IMR-90 (cell line): ENCODE measurements at regions not wholly inside any gene's neighbourhood (a gene's known extent, or its start where the extent isn't known, plus 50 kb on each side); places are given as distances from the start of the nearest gene placed in this dataset.

Experiments used
- ATAC-seq: fragments of 200-7000 bp; cut with Tn5 transposase; 2 replicates; pipeline ENCODE4 v1.9.1; 2020; ENCODE audit warnings: low read depth, mild to moderate bottlenecking, moderate library complexity
- BruUV-seq: library from RNA; stranded (reverse); fragments of 400-500 nt; replicated peaks from 2 replicates; lab custom pipeline; 2021; lab: Mats Ljungman, UMichigan
- CTCF ChIA-PET: fragments of 300-600 bp; formaldehyde crosslinking; extraction: SDS; loops from one replicate; lab custom pipeline; 2021; ENCODE audit warnings: antibody characterized with exemption; lab: Yijun Ruan, JAX
- POLR2A ChIA-PET: fragments of 300-600 bp; sonication (Branson Sonifier 250); formaldehyde crosslinking; loops from one replicate; lab custom pipeline; 2022; ENCODE audit warnings: antibody characterized with exemption; ENCODE audit not compliant: unreplicated experiment; lab: Charles Lee
- DNase-seq: peaks from one replicate; pipeline ENCODE4 v3.0.0; 2013
- H2AFZ ChIP-seq: replicated peaks from 2 replicates; pipeline ENCODE3; 2013; ENCODE audit warnings: low read length, mild to moderate bottlenecking; ENCODE audit not compliant: poor library complexity
- H2AK5ac ChIP-seq: 2 replicates; pipeline ENCODE4 v1.6.1; 2013; ENCODE audit warnings: low read depth, low read length, inconsistent platforms
- H2AK9ac ChIP-seq: replicated peaks from 2 replicates; pipeline ENCODE3; 2013; ENCODE audit warnings: mild to moderate bottlenecking, low read depth, low read length, moderate library complexity; ENCODE audit not compliant: poor library complexity
- H2BK120ac ChIP-seq: 2 replicates; pipeline ENCODE4 v1.6.1; 2013; ENCODE audit warnings: low read depth, low read length, inconsistent platforms
- H2BK15ac ChIP-seq: 3 replicates; pipeline ENCODE4 v1.6.1; 2013; ENCODE audit warnings: low read depth, low read length, inconsistent platforms
- H2BK20ac ChIP-seq: 2 replicates; pipeline ENCODE4 v1.6.1; 2013; ENCODE audit warnings: low read depth, mild to moderate bottlenecking, inconsistent platforms, low read length, moderate library complexity
- H2BK5ac ChIP-seq: 2 replicates; pipeline ENCODE4 v1.6.1; 2013; ENCODE audit warnings: mild to moderate bottlenecking, low read depth, low read length, inconsistent platforms; ENCODE audit not compliant: poor library complexity, severe bottlenecking
- H3K14ac ChIP-seq: replicated peaks from 2 replicates; pipeline ENCODE4 v1.6.1; 2013; ENCODE audit warnings: low read depth, low read length, inconsistent platforms
- H3K18ac ChIP-seq: 2 replicates; pipeline ENCODE4 v1.6.1; 2013; ENCODE audit warnings: low read depth, low read length, control low read depth
- H3K23ac ChIP-seq: 2 replicates; pipeline ENCODE4 v1.6.1; 2013; ENCODE audit warnings: low read depth, low read length, inconsistent platforms
- H3K27ac ChIP-seq: 2 replicates; pipeline ENCODE4 v1.5.1; 2013; ENCODE audit warnings: mild to moderate bottlenecking, control low read depth, low read length; ENCODE audit not compliant: insufficient read depth
- H3K27me3 ChIP-seq: 2 replicates; pipeline ENCODE4 v1.6.1; 2013; ENCODE audit warnings: low read length; ENCODE audit not compliant: control insufficient read depth, insufficient read depth
- H3K36me3 ChIP-seq: 2 replicates; pipeline ENCODE4 v1.6.1; 2013; ENCODE audit warnings: low read length, mixed read lengths; ENCODE audit not compliant: control insufficient read depth, insufficient read depth
- H3K4ac ChIP-seq: 2 replicates; pipeline ENCODE4 v1.6.1; 2013; ENCODE audit warnings: low read depth, low read length, inconsistent platforms
- H3K4me1 ChIP-seq: 2 replicates; pipeline ENCODE4 v1.6.1; 2013; ENCODE audit warnings: low read length, mixed read lengths; ENCODE audit not compliant: control insufficient read depth, insufficient read depth
- H3K4me2 ChIP-seq: 2 replicates; pipeline ENCODE4 v1.6.1; 2013; ENCODE audit warnings: low read depth, mild to moderate bottlenecking, control low read depth, low read length, moderate library complexity
- H3K4me3 ChIP-seq: 2 replicates; pipeline ENCODE4 v1.5.1; 2013; ENCODE audit warnings: low read depth, mild to moderate bottlenecking, control low read depth, low read length, moderate library complexity; ENCODE audit not compliant: insufficient read depth
- H3K56ac ChIP-seq: 2 replicates; pipeline ENCODE4 v1.6.1; 2013; ENCODE audit warnings: low read length, inconsistent platforms; ENCODE audit not compliant: insufficient read depth; ENCODE audit errors: extremely low read depth
- H3K79me1 ChIP-seq, 2 experiments: 2 replicates each; pipeline ENCODE4 v1.6.1; 2013; ENCODE audit warnings: low read length in 2 of 2, inconsistent platforms in 1 of 2, low read depth in 1 of 2
- H3K9ac ChIP-seq: 2 replicates; pipeline ENCODE4 v1.6.1; 2013; ENCODE audit warnings: low read depth, low read length, control low read depth
- H3K9me1 ChIP-seq: 2 replicates; pipeline ENCODE4 v1.6.1; 2013; ENCODE audit warnings: low read length, inconsistent platforms; ENCODE audit not compliant: insufficient read depth
- H3K9me3 ChIP-seq: 2 replicates; pipeline ENCODE4 v1.6.1; 2013; ENCODE audit warnings: low read length; ENCODE audit not compliant: control insufficient read depth, insufficient read depth
- H4K20me1 ChIP-seq: 2 replicates; pipeline ENCODE4 v1.6.1; 2013; ENCODE audit warnings: low read length, inconsistent platforms; ENCODE audit not compliant: insufficient read depth
- H4K5ac ChIP-seq: 2 replicates; pipeline ENCODE4 v1.6.1; 2013; ENCODE audit warnings: mild to moderate bottlenecking, low read depth, low read length, control low read depth
- H4K8ac ChIP-seq, 2 experiments: 2 replicates each; pipeline ENCODE4 v1.6.1; 2013; ENCODE audit warnings: low read depth in 2 of 2, low read length in 2 of 2, control low read depth in 1 of 2, inconsistent platforms in 1 of 2
- H4K91ac ChIP-seq: 2 replicates; pipeline ENCODE4 v1.6.1; 2013; ENCODE audit warnings: low read depth, low read length, inconsistent platforms; ENCODE audit not compliant: insufficient read depth
- CHD1 ChIP-seq: IDR thresholded peaks from 2 replicates; pipeline ENCODE4 v1.6.1; 2012; ENCODE audit warnings: low read depth, low read length, improper control_type of control experiment
- ELK1 ChIP-seq: fragments of 150-350 bp; IDR thresholded peaks from 2 replicates; pipeline ENCODE4 v1.6.1; 2016; ENCODE audit warnings: low read depth, mild to moderate bottlenecking, low read length, moderate library complexity, borderline replicate concordance
- MAZ ChIP-seq: IDR thresholded peaks from 2 replicates; pipeline ENCODE4 v1.6.1; 2012; ENCODE audit warnings: low read depth, mild to moderate bottlenecking, low read length, improper control_type of control experiment, moderate library complexity, borderline replicate concordance
- RAD21 ChIP-seq: IDR thresholded peaks from 2 replicates; pipeline ENCODE4 v1.6.1; 2012; ENCODE audit warnings: low read length, improper control_type of control experiment
- RFX5 ChIP-seq: IDR thresholded peaks from 2 replicates; pipeline ENCODE4 v1.8.0; 2012; ENCODE audit warnings: low read depth, mild to moderate bottlenecking, low read length, moderate library complexity
- USF2 ChIP-seq: fragments of 150-350 bp; IDR thresholded peaks from 2 replicates; pipeline ENCODE4 v1.6.1; 2017; ENCODE audit warnings: mild to moderate bottlenecking, antibody characterized with exemption, low read length, low read depth
- WGBS, 2 experiments: methylation state at CpG; one replicate each; pipeline versions ENCODE4 v1.1.5 to v1.1.7; 2013; ENCODE audit warnings: missing lambda C conversion rate in 2 of 2; ENCODE audit not compliant: insufficient read length in 1 of 2; ENCODE audit errors: extremely low coverage in 2 of 2; 5-methylcytosine and 5-hydroxymethylcytosine counted together
- dilution Hi-C: fragments of 300-500 bp; cut with HindIII; formaldehyde crosslinking; loops from one replicate; pipeline ENCODE4 v1.14.3; 2018; ENCODE audit warnings: low sequenced_read_pairs; ENCODE audit not compliant: unreplicated experiment
- in situ Hi-C: fragments of 300-500 bp; cut with MboI; formaldehyde crosslinking; loops from 3 replicates; pipeline ENCODE4 v1.14.3; 2019; ENCODE audit warnings: low sequenced_read_pairs, inconsistent platforms, mixed read lengths
- intact Hi-C: fragments of 100-400 bp; cut with micrococcal nuclease; formaldehyde crosslinking; loops from 2 replicates; pipeline ENCODE4 v1.10.0; 2022
- TF ChIP-seq, protein P1 (sequence below): conservative IDR thresholded peaks from 2 replicates; pipeline ENCODE4 v1.5.1; 2012; ENCODE audit warnings: mild to moderate bottlenecking, low read depth, low read length, improper control_type of control experiment

GRCh38 chr16:26526633-26527032 is 540.1 kb upstream of the C16orf82 start:
- Histone ChIP-seq H3K9me3 (peaks cover 6% of the 10 kb centered on the region; the same call in 1 of the 2 replicates), H3K23ac (no peak overlapping the region), H3K4ac (no peak overlapping the region), H3K9ac (no peak overlapping the region), H3K56ac (no peak overlapping the region), H2BK5ac (no peak overlapping the region), H3K14ac (no peak overlapping the region), H2BK15ac (no peak overlapping the region), H4K20me1 (no peaks in the 10 kb centered on the region), H2BK20ac (no peak overlapping the region), H3K18ac (no peak overlapping the region), H3K4me3 (no peak overlapping the region), H3K79me1 (no peaks in the 10 kb centered on the region), H3K4me2 (no peak overlapping the region), H2BK120ac (no peak overlapping the region), H2AK5ac (no peak overlapping the region), H2AFZ (no peak overlapping the region), H3K9me1 (no peaks in the 10 kb centered on the region), H2AK9ac (no peak overlapping the region), H4K5ac (no peak overlapping the region), H4K8ac (no peak overlapping the region), H3K27me3 (no peaks in the 10 kb centered on the region), H3K27ac (no peak overlapping the region), H3K4me1 (no peaks in the 10 kb centered on the region), H3K36me3 (no peaks in the 10 kb centered on the region), H4K91ac (no peak overlapping the region)
- CTCF ChIA-PET: no interaction called here
- BruUV-seq: no TSS peak
- dilution Hi-C loops (no loop called here), in situ Hi-C loops (no loop called here), intact Hi-C loops (no loop called here)
- DNase-seq (no peak), ATAC-seq (no peak)
- POLR2A ChIA-PET: no interaction called here
- WGBS, 2 experiments: no CpG with 5 or more reads among the region's 1 CpG
- no peak for TF ChIP-seq ELK1
- TF ChIP-seq, protein P1, sequence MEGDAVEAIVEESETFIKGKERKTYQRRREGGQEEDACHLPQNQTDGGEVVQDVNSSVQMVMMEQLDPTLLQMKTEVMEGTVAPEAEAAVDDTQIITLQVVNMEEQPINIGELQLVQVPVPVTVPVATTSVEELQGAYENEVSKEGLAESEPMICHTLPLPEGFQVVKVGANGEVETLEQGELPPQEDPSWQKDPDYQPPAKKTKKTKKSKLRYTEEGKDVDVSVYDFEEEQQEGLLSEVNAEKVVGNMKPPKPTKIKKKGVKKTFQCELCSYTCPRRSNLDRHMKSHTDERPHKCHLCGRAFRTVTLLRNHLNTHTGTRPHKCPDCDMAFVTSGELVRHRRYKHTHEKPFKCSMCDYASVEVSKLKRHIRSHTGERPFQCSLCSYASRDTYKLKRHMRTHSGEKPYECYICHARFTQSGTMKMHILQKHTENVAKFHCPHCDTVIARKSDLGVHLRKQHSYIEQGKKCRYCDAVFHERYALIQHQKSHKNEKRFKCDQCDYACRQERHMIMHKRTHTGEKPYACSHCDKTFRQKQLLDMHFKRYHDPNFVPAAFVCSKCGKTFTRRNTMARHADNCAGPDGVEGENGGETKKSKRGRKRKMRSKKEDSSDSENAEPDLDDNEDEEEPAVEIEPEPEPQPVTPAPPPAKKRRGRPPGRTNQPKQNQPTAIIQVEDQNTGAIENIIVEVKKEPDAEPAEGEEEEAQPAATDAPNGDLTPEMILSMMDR: no peak
- TF ChIP-seq USF2: no peak
- TF ChIP-seq RFX5: no peak
- no peak for TF ChIP-seq RAD21
- no peak for TF ChIP-seq MAZ
- TF ChIP-seq CHD1: no peak
